Endothelial cell of umbilical vein (primary cell): ENCODE measurements at regions not wholly inside any gene's neighbourhood (a gene's known extent, or its start where the extent isn't known, plus 50 kb on each side); places are given as distances from the start of the nearest gene placed in this dataset.

Experiments
- BruUV-seq: library from RNA; stranded (reverse); fragments of 400-500 nt; replicated peaks from 2 replicates; lab custom pipeline; 2021; lab: Mats Ljungman, UMichigan
- CTCF ChIA-PET: fragments of 300-600, 350-600 bp; sonication (Branson Sonifier 250); formaldehyde crosslinking; loops from one replicate; lab custom pipeline; 2021; ENCODE audit warnings: antibody characterized with exemption, inconsistent platforms; lab: Charles Lee
- POLR2A ChIA-PET: fragments of 300-600, 350-600 bp; sonication (Branson Sonifier 250); formaldehyde crosslinking; loops from one replicate; lab custom pipeline; 2021; ENCODE audit warnings: antibody characterized with exemption, inconsistent platforms; lab: Charles Lee
- DNase-seq: peaks from one replicate; pipeline ENCODE4 v3.0.0-alpha.2; 2011; ENCODE audit warnings: low read depth, low spot score
- FAIRE-seq: peaks from 2 replicates; lab custom pipeline; 2011; peaks lifted over from hg19 to GRCh38; lab: Jason Lieb, UNC
- H2AFZ ChIP-seq: 2 replicates; pipeline ENCODE4 v1.6.0; 2012; ENCODE audit warnings: low read depth, low read length, control low read depth, inconsistent platforms
- H3K27ac ChIP-seq: 2 replicates; pipeline ENCODE4 v1.5.1; 2011; ENCODE audit warnings: low read depth, mild to moderate bottlenecking, control low read depth, low read length, moderate library complexity; ENCODE audit not compliant: insufficient read depth
- H3K27me3 ChIP-seq, 2 experiments: 2 replicates each; pipeline versions ENCODE4 v1.6.0 to v1.6.1; 2011; ENCODE audit warnings: low read length in 2 of 2, mixed read lengths in 1 of 2; ENCODE audit not compliant: control insufficient read depth in 2 of 2, insufficient read depth in 2 of 2
- H3K36me3 ChIP-seq, 2 experiments: 2 replicates in 1 of 2; 3 replicates in 1 of 2; pipeline ENCODE4 v1.5.1; 2011; ENCODE audit warnings: low read length in 2 of 2, mild to moderate bottlenecking in 1 of 2, moderate library complexity in 1 of 2; ENCODE audit not compliant: control insufficient read depth in 2 of 2, insufficient read depth in 2 of 2; ENCODE audit errors: extremely low read depth in 1 of 2
- H3K4me1 ChIP-seq: 3 replicates; pipeline ENCODE4 v1.5.1; 2011; ENCODE audit warnings: mild to moderate bottlenecking, low read length; ENCODE audit not compliant: control insufficient read depth, insufficient read depth; ENCODE audit errors: extremely low read depth
- H3K4me2 ChIP-seq: 2 replicates; pipeline ENCODE4 v1.6.1; 2011; ENCODE audit warnings: low read length, control low read depth, mixed read lengths; ENCODE audit not compliant: insufficient read depth
- H3K4me3 ChIP-seq, 3 experiments: fragments of 200-600 bp in 1 of 3; sonication (generic), shearing (Covaris generic) in 1 of 3; replicated peaks in 1 of 3; 2 replicates each; pipeline ENCODE4 v1.5.1; 2011 to 2016; ENCODE audit warnings: control low read depth in 3 of 3, low read length in 3 of 3, mild to moderate bottlenecking in 2 of 3, inconsistent platforms in 1 of 3, low read depth in 1 of 3, moderate library complexity in 1 of 3; ENCODE audit not compliant: insufficient read depth in 1 of 3
- H3K79me2 ChIP-seq: 2 replicates; pipeline ENCODE4 v1.6.0; 2012; ENCODE audit warnings: low read length, inconsistent platforms; ENCODE audit not compliant: control insufficient read depth, insufficient read depth
- H3K9ac ChIP-seq: replicated peaks from 2 replicates; pipeline ENCODE3; 2011; ENCODE audit warnings: low read length, control low read depth; ENCODE audit not compliant: insufficient read depth; ENCODE audit errors: extremely low read depth
- H3K9me1 ChIP-seq: replicated peaks from 3 replicates; pipeline ENCODE4 v1.6.0; 2011; ENCODE audit warnings: mild to moderate bottlenecking, low read length; ENCODE audit not compliant: control insufficient read depth, insufficient read depth; ENCODE audit errors: extremely low read depth
- H3K9me3 ChIP-seq: replicated peaks from 2 replicates; pipeline ENCODE4 v1.5.1; 2012; ENCODE audit warnings: low read length, inconsistent platforms; ENCODE audit not compliant: control insufficient read depth, insufficient read depth
- H4K20me1 ChIP-seq: replicated peaks from 2 replicates; pipeline ENCODE3; 2011; ENCODE audit warnings: mild to moderate bottlenecking, low read length; ENCODE audit not compliant: control insufficient read depth, insufficient read depth; ENCODE audit errors: extremely low read depth
- EZH2 ChIP-seq: IDR thresholded peaks from 2 replicates; pipeline ENCODE4 v1.6.1; 2012; ENCODE audit warnings: borderline replicate concordance, low read depth, mild to moderate bottlenecking, moderate library complexity, low read length, inconsistent platforms; ENCODE audit not compliant: severe bottlenecking
- FOS ChIP-seq: IDR thresholded peaks from 2 replicates; pipeline ENCODE4 v1.6.1; 2011; ENCODE audit warnings: mild to moderate bottlenecking, low read length, moderate library complexity, borderline replicate concordance; ENCODE audit not compliant: insufficient read depth
- GATA2 ChIP-seq: IDR thresholded peaks from 2 replicates; pipeline ENCODE4 v1.7.0; 2011; ENCODE audit warnings: low read depth, mild to moderate bottlenecking, moderate library complexity, mixed read lengths, low read length; ENCODE audit not compliant: insufficient read length, insufficient read depth
- JUN ChIP-seq: IDR thresholded peaks from 2 replicates; pipeline ENCODE4 v1.6.1; 2011; ENCODE audit warnings: borderline replicate concordance, low read depth; ENCODE audit not compliant: insufficient read length, insufficient read depth
- MAX ChIP-seq: IDR thresholded peaks from 2 replicates; pipeline ENCODE4 v1.6.1; 2011; ENCODE audit not compliant: insufficient read depth, insufficient read length
- MYC ChIP-seq: IDR thresholded peaks from one replicate; pipeline ENCODE4 v1.6.1; 2011; ENCODE audit warnings: mild to moderate bottlenecking, low read depth, low read length
- POLR2A ChIP-seq: IDR thresholded peaks from 2 replicates; pipeline ENCODE4 v1.6.1; 2012; ENCODE audit warnings: low read depth, mild to moderate bottlenecking, control low read depth, low read length
- POLR2AphosphoS5 ChIP-seq: IDR thresholded peaks from 2 replicates; pipeline ENCODE4 v1.6.1; 2012; ENCODE audit warnings: low read depth, mild to moderate bottlenecking, control low read depth, low read length, moderate library complexity; ENCODE audit not compliant: insufficient read depth
- dilution Hi-C: fragments of 300-500 bp; cut with MboI; formaldehyde crosslinking; loops from one replicate; pipeline ENCODE4 v1.15.0; 2019; ENCODE audit warnings: low sequenced_read_pairs; ENCODE audit not compliant: extremely low pct_ligation_motif_present
- intact Hi-C: fragments of 100-400 bp; cut with micrococcal nuclease; formaldehyde crosslinking; loops from one replicate; pipeline ENCODE4 v1.10.0; 2022
- TF ChIP-seq, protein P1 (sequence below), 2 donors: IDR thresholded peaks; 1 replicate in 1 of 2; 2 replicates in 1 of 2; pipeline ENCODE4 v1.5.1; 2011; ENCODE audit warnings: low read length in 2 of 2, mild to moderate bottlenecking in 2 of 2, moderate library complexity in 2 of 2, control low read depth in 1 of 2, inconsistent platforms in 1 of 2, low read depth in 1 of 2; ENCODE audit not compliant: insufficient read depth in 1 of 2; ENCODE audit errors: extremely low read depth in 1 of 2

- Histone ChIP-seq H3K4me1 (no peaks in the 10 kb centered on the region), H3K9me1 (no peaks in the 10 kb centered on the region), H3K79me2 (no peaks in the 10 kb centered on the region), H2AFZ (no peak overlapping the region), H3K27me3 (peaks cover under 1 to 10% of the 10 kb centered on the region in 2 experiments), H3K4me3 (no peak overlapping the region), H4K20me1 (no peaks in the 10 kb centered on the region), H3K27ac (no peak overlapping the region), H3K9me3 (no peaks in the 10 kb centered on the region), H3K4me2 (no peak overlapping the region), H3K9ac (no peak overlapping the region), H3K36me3 (no peaks in the 10 kb centered on the region)
- POLR2A ChIA-PET: no interaction called here
- no peak for TF ChIP-seq JUN
- TF ChIP-seq EZH2: no peak
- TF ChIP-seq FOS: no peak
- no peak for TF ChIP-seq MYC
- TF ChIP-seq, protein P1, sequence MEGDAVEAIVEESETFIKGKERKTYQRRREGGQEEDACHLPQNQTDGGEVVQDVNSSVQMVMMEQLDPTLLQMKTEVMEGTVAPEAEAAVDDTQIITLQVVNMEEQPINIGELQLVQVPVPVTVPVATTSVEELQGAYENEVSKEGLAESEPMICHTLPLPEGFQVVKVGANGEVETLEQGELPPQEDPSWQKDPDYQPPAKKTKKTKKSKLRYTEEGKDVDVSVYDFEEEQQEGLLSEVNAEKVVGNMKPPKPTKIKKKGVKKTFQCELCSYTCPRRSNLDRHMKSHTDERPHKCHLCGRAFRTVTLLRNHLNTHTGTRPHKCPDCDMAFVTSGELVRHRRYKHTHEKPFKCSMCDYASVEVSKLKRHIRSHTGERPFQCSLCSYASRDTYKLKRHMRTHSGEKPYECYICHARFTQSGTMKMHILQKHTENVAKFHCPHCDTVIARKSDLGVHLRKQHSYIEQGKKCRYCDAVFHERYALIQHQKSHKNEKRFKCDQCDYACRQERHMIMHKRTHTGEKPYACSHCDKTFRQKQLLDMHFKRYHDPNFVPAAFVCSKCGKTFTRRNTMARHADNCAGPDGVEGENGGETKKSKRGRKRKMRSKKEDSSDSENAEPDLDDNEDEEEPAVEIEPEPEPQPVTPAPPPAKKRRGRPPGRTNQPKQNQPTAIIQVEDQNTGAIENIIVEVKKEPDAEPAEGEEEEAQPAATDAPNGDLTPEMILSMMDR (IDR thresholded peaks at IDR 0.05; ENCODE audit: extremely low read depth in 1 of 2, insufficient read depth in 1 of 2, low read depth in 1 of 2, low read length in 2 of 2): no peak
- no peak for TF ChIP-seq POLR2A
- TF ChIP-seq GATA2: no peak
- no peak for TF ChIP-seq MAX
- no peak for TF ChIP-seq POLR2AphosphoS5
- CTCF ChIA-PET: no interaction called here
- intact Hi-C loops (no loop called here), dilution Hi-C loops (no loop called here)
- DNase-seq: no peak
- FAIRE-seq: no peak
- BruUV-seq: no TSS peak
Observed at GRCh38 chr10:78402591-78402990, 368.9 kb downstream of the RPS24 start.
